ENCODE measurements at regions not wholly inside any gene's neighbourhood (a gene's known extent, or its start where the extent isn't known, plus 50 kb on each side); places are given as distances from the start of the nearest gene placed in this dataset.

- no peak for TF ChIP-seq NFRKB (IDR thresholded peaks at IDR 0.05)
- TF ChIP-seq SP1 (IDR thresholded peaks at IDR 0.05): no peak
Observed at GRCh38 chr13:56356690-56357089, 784.0 kb upstream of the PRR20A start.
